ENCODE measurements at regions not wholly inside any gene's neighbourhood (a gene's known extent, or its start where the extent isn't known, plus 50 kb on each side); places are given as distances from the start of the nearest gene placed in this dataset.
"Not testable (repeated sequence)": the region's sequence is repeated elsewhere in the genome, so short reads cannot be mapped to it uniquely, and the experiment has no call there.

GRCh38 chr10:118870467-118871243 is 115.9 kb upstream of the CACUL1 start:
- intact Hi-C loops (cut with micrococcal nuclease): no loop called here

- intact Hi-C loops (cut with micrococcal nuclease): no loop called here
Measured at GRCh38 chr10:118871244-118871865, 116.6 kb upstream of the CACUL1 start.

GRCh38 chr10:118873091-118873737 is 118.4 kb upstream of the CACUL1 start:
- intact Hi-C loops (cut with micrococcal nuclease): no loop called here

GRCh38 chr10:118873738-118874105 is 119.0 kb upstream of the CACUL1 start:
- intact Hi-C loops (cut with micrococcal nuclease): no loop called here

- intact Hi-C loops (cut with micrococcal nuclease): no loop called here
Measured at GRCh38 chr10:118874171-118874570, 119.4 kb upstream of the CACUL1 start.

- intact Hi-C loops (cut with micrococcal nuclease): no loop called here
Measured at GRCh38 chr10:118875087-118875486, 120.3 kb upstream of the CACUL1 start.

- intact Hi-C loops (cut with micrococcal nuclease): no loop called here
Measured at GRCh38 chr10:118882741-118883140, 128.0 kb upstream of the CACUL1 start.

GRCh38 chr10:118892255-118892654 is 137.3 kb upstream of the NANOS1 start:
- intact Hi-C loops (cut with micrococcal nuclease): no loop called here

GRCh38 chr10:118894891-118895290 is 134.6 kb upstream of the NANOS1 start:
- intact Hi-C loops (cut with micrococcal nuclease): not testable (repeated sequence)

- intact Hi-C loops (cut with micrococcal nuclease): no loop called here
Measured at GRCh38 chr10:118900617-118901016, 128.9 kb upstream of the NANOS1 start.

- intact Hi-C loops (cut with micrococcal nuclease): no loop called here
Measured at GRCh38 chr10:118901380-118901779, 128.1 kb upstream of the NANOS1 start.

- intact Hi-C loops (cut with micrococcal nuclease): no loop called here
Measured at GRCh38 chr10:118901906-118902305, 127.6 kb upstream of the NANOS1 start.

- intact Hi-C loops (cut with micrococcal nuclease): not testable (repeated sequence)
Measured at GRCh38 chr10:118902656-118903055, 126.9 kb upstream of the NANOS1 start.

- intact Hi-C loops (cut with micrococcal nuclease): no loop called here
Measured at GRCh38 chr10:118903251-118903650, 126.3 kb upstream of the NANOS1 start.

GRCh38 chr10:118903691-118904090 is 125.8 kb upstream of the NANOS1 start:
- intact Hi-C loops (cut with micrococcal nuclease): no loop called here

- intact Hi-C loops (cut with micrococcal nuclease): no loop called here
Measured at GRCh38 chr10:118904286-118904685, 125.2 kb upstream of the NANOS1 start.

GRCh38 chr10:118907051-118907450 is 122.5 kb upstream of the NANOS1 start:
- intact Hi-C loops (cut with micrococcal nuclease): no loop called here

GRCh38 chr10:118908557-118909256 is 120.8 kb upstream of the NANOS1 start:
- intact Hi-C loops (cut with micrococcal nuclease): no loop called here

- intact Hi-C loops (cut with micrococcal nuclease): no loop called here
Measured at GRCh38 chr10:118910702-118911101, 118.8 kb upstream of the NANOS1 start.

GRCh38 chr10:118911363-118911762 is 118.2 kb upstream of the NANOS1 start:
- intact Hi-C loops (cut with micrococcal nuclease): no loop called here

GRCh38 chr10:118912961-118913600 is 116.4 kb upstream of the NANOS1 start:
- intact Hi-C loops (cut with micrococcal nuclease): no loop called here

All from T-helper 1 cell treated with Interleukin-12 subunit alpha and Interleukin-12 subunit beta and Interleukin-4 antibody, amounts not matched to agents 30 ng/mL and 1 ng/mL, for 36 hours (primary cell).